Fibroblast of lung (primary cell): ENCODE measurements at regions not wholly inside any gene's neighbourhood (a gene's known extent, or its start where the extent isn't known, plus 50 kb on each side); places are given as distances from the start of the nearest gene placed in this dataset.

Experiments
- CTCF ChIP-seq, 2 donors: IDR thresholded peaks in 1 of 2; conservative IDR thresholded peaks in 1 of 2; 1 replicate in 1 of 2; 2 replicates in 1 of 2; pipeline ENCODE4 v1.5.1; 2011 to 2012; ENCODE audit warnings: low read length in 2 of 2, control low read depth in 1 of 2, inconsistent platforms in 1 of 2, low read depth in 1 of 2, mild to moderate bottlenecking in 1 of 2
- EZH2 ChIP-seq: IDR thresholded peaks from 2 replicates; pipeline ENCODE4 v1.5.1; 2012; ENCODE audit warnings: low read length, control low read depth, mild to moderate bottlenecking; ENCODE audit errors: missing control alignments

DNA sequence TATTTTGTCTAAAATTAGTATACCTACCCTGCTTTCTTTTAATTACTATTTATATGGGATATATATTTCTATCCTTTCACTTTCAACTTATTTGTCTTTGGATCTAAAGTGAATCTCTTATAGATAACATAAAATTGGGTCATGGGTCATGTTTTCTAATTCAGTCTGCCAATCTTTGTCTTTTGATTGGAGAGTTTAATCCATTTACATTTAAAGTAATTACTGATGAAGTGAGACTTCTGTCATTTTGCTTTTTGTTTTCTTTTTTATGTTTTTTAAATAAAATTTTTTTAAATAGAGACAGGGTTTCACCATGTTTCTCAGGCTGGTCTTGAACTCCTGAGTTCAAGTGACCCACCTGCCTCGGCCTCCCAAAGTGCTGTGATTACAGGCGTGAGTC lies 50.5 kb upstream of the PRDM1 start:
- TF ChIP-seq EZH2 (no peak), CTCF (conservative IDR thresholded peaks at IDR 0.05 in 1 of 2, IDR thresholded peaks at IDR 0.05 in 1 of 2; ENCODE audit: low read depth in 1 of 2, low read length in 2 of 2) (no peak)
